ENCODE measurements at regions not wholly inside any gene's neighbourhood (a gene's known extent, or its start where the extent isn't known, plus 50 kb on each side); places are given as distances from the start of the nearest gene placed in this dataset.

DNA sequence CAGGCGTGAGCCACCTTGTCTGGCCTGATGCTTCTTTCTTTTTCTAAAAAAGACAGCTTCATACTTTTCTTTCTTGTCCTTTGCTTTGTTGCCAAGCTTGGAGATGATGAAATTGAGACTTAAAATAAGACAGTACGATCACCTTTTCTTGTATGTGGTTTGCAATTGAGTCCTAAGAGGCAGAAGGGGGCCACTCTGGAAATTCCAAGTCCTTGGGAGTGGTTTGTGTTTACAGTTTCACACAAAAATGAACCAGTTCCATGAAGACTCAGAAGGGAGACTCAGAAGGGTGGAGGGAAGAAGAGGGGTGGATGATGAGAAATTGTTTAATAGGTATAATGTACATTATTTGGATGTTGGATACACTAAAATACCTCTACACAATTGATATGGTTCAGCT, 70.7 kb upstream of the TNS3 start:
- intact Hi-C loops (cut with micrococcal nuclease): loop anchor here (5.0 kb wide), 3 partner anchors 40 to 145 kb away; partner anchors contain the start of gene TNS3
- H3K4me1 ChIP-seq (ENCODE audit: control insufficient read depth, insufficient read depth, low read length): peaks cover 31% of the 10 kb centered on the region
- H3K9ac ChIP-seq (ENCODE audit: low read depth, low read length): no peak overlapping the region
- ChIA-PET CTCF (no interaction called here), POLR2A (ENCODE audit: unreplicated experiment) (no interaction called here)
- peak overlapping the region; percentile 98 for H3K4ac ChIP-seq (ENCODE audit: low read depth, low read length)
- peak overlapping the region; percentile 78 for H2BK5ac ChIP-seq (ENCODE audit: low read depth, low read length, poor library complexity, severe bottlenecking)
- H2BK15ac ChIP-seq (ENCODE audit: low read depth, low read length): peak overlapping the region; percentile 96
- peak overlapping the region; percentile 98 for H2BK120ac ChIP-seq (ENCODE audit: low read depth, low read length)
- H3K9me1 ChIP-seq (ENCODE audit: insufficient read depth, low read length): peaks cover 27% of the 10 kb centered on the region
- peak; percentile 61 for DNase-seq
- no peak overlapping the region for H3K4me2 ChIP-seq (ENCODE audit: low read depth, low read length)
- H3K9me3 ChIP-seq (ENCODE audit: control insufficient read depth, insufficient read depth, low read length): no peaks in the 10 kb centered on the region
- H3K79me1 ChIP-seq (ENCODE audit: low read depth in 1 of 2, low read length in 2 of 2): peaks cover 0 to 4% of the 10 kb centered on the region in 2 experiments; a peak in 1 of 4 replicates
- H3K23ac ChIP-seq (ENCODE audit: low read depth, low read length): peak overlapping the region; percentile 93
- peak overlapping the region; percentile 98 for H4K91ac ChIP-seq (ENCODE audit: insufficient read depth, low read depth, low read length)
- WGBS, 2 experiments (ENCODE audit: extremely low coverage in 2 of 2, insufficient read length in 1 of 2): 100% methylated on average over 1 of the region's 2 CpGs; no CpG with 5 or more reads in 1 of the 2 experiments
- H2AFZ ChIP-seq (replicated peaks; ENCODE audit: low read length, poor library complexity): no peak overlapping the region
- peak overlapping the region; percentile 91 for H3K18ac ChIP-seq (ENCODE audit: low read depth, low read length)
- in situ Hi-C loops (cut with MboI; ENCODE audit: low sequenced_read_pairs): no loop called here
- no peak for ATAC-seq (ENCODE audit: low read depth)
- TF ChIP-seq MXI1 (IDR thresholded peaks at IDR 0.05; ENCODE audit: borderline replicate concordance, low read depth, low read length) (no peak), CEBPB (IDR thresholded peaks at IDR 0.05; ENCODE audit: low read depth, low read length) (no peak), BHLHE40 (IDR thresholded peaks at IDR 0.05; ENCODE audit: low read depth, low read length) (no peak), NFE2L2 (IDR thresholded peaks at IDR 0.05; ENCODE audit: low read depth, low read length) (no peak), SMC3 (IDR thresholded peaks at IDR 0.05; ENCODE audit: low read depth, low read length) (no peak), RCOR1 (IDR thresholded peaks at IDR 0.05; ENCODE audit: insufficient replicate concordance, low read length) (no peak), CHD1 (IDR thresholded peaks at IDR 0.05; ENCODE audit: low read depth, low read length) (no peak), POLR2A (IDR thresholded peaks at IDR 0.05; ENCODE audit: low read depth, low read length) (no peak), RFX5 (IDR thresholded peaks at IDR 0.05; ENCODE audit: low read depth, low read length) (no peak), MAZ (IDR thresholded peaks at IDR 0.05; ENCODE audit: borderline replicate concordance, low read depth, low read length) (no peak), RAD21 (IDR thresholded peaks at IDR 0.05; ENCODE audit: low read length) (no peak), MAFK (IDR thresholded peaks at IDR 0.05; ENCODE audit: low read depth, low read length) (no peak)
- TF ChIP-seq, protein P1, sequence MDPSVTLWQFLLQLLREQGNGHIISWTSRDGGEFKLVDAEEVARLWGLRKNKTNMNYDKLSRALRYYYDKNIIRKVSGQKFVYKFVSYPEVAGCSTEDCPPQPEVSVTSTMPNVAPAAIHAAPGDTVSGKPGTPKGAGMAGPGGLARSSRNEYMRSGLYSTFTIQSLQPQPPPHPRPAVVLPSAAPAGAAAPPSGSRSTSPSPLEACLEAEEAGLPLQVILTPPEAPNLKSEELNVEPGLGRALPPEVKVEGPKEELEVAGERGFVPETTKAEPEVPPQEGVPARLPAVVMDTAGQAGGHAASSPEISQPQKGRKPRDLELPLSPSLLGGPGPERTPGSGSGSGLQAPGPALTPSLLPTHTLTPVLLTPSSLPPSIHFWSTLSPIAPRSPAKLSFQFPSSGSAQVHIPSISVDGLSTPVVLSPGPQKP (IDR thresholded peaks at IDR 0.05; ENCODE audit: borderline replicate concordance, low read depth, low read length): no peak
- TF ChIP-seq, protein P2, sequence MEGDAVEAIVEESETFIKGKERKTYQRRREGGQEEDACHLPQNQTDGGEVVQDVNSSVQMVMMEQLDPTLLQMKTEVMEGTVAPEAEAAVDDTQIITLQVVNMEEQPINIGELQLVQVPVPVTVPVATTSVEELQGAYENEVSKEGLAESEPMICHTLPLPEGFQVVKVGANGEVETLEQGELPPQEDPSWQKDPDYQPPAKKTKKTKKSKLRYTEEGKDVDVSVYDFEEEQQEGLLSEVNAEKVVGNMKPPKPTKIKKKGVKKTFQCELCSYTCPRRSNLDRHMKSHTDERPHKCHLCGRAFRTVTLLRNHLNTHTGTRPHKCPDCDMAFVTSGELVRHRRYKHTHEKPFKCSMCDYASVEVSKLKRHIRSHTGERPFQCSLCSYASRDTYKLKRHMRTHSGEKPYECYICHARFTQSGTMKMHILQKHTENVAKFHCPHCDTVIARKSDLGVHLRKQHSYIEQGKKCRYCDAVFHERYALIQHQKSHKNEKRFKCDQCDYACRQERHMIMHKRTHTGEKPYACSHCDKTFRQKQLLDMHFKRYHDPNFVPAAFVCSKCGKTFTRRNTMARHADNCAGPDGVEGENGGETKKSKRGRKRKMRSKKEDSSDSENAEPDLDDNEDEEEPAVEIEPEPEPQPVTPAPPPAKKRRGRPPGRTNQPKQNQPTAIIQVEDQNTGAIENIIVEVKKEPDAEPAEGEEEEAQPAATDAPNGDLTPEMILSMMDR (conservative IDR thresholded peaks at IDR 0.05; ENCODE audit: low read depth, low read length): no peak
- H3K56ac ChIP-seq (ENCODE audit: extremely low read depth, insufficient read depth, low read length): peak overlapping the region; percentile 73; the same call in 1 of the 2 replicates
- no peak overlapping the region for H3K4me3 ChIP-seq (ENCODE audit: insufficient read depth, low read depth, low read length)
- no peaks in the 10 kb centered on the region for H4K20me1 ChIP-seq (ENCODE audit: insufficient read depth, low read length)
- no peaks in the 10 kb centered on the region; the same call in 1 of the 2 replicates for H3K27me3 ChIP-seq (ENCODE audit: control insufficient read depth, insufficient read depth, low read length)
- no TSS peak for BruUV-seq (replicated peaks)
- H3K14ac ChIP-seq (replicated peaks; ENCODE audit: low read depth, low read length): peak overlapping the region; percentile 92
- H3K27ac ChIP-seq (ENCODE audit: insufficient read depth, low read length): peak overlapping the region; percentile 18; the same call in 1 of the 2 replicates
- dilution Hi-C loops (cut with HindIII; ENCODE audit: low sequenced_read_pairs, unreplicated experiment): no loop called here
- no peak overlapping the region for H2AK9ac ChIP-seq (replicated peaks; ENCODE audit: low read depth, low read length, poor library complexity)
- peak overlapping the region; percentile 96 for H2BK20ac ChIP-seq (ENCODE audit: low read depth, low read length)
- no peaks in the 10 kb centered on the region for H3K36me3 ChIP-seq (ENCODE audit: control insufficient read depth, insufficient read depth, low read length)
- H2AK5ac ChIP-seq (ENCODE audit: low read depth, low read length): peak overlapping the region; percentile 95
- peak overlapping the region; percentile 61 to 92; a peak in 3 of 4 replicates for H4K8ac ChIP-seq (ENCODE audit: low read depth in 2 of 2, low read length in 2 of 2)
- H4K5ac ChIP-seq (ENCODE audit: low read depth, low read length): peak overlapping the region; percentile 85; the same call in 1 of the 2 replicates
